BJ (cell line): ENCODE measurements at regions not wholly inside any gene's neighbourhood (a gene's known extent, or its start where the extent isn't known, plus 50 kb on each side); places are given as distances from the start of the nearest gene placed in this dataset.

Source experiments
- CTCF ChIA-PET: fragments of 350-600 bp; formaldehyde crosslinking; extraction: SDS; loops from one replicate; lab custom pipeline; 2021; ENCODE audit warnings: antibody characterized with exemption, inconsistent platforms; lab: Yijun Ruan, JAX
- POLR2A ChIA-PET: fragments of 300-600 bp; sonication (Branson Sonifier 250); formaldehyde crosslinking; extraction: SDS; loops from one replicate; lab custom pipeline; 2021; ENCODE audit warnings: antibody characterized with exemption; lab: Charles Lee
- DNase-seq: peaks from one replicate; pipeline ENCODE4 v3.0.0-alpha.2; 2011; ENCODE audit warnings: low read depth
- H3K27me3 ChIP-seq: 2 replicates; pipeline ENCODE4 v1.6.0; 2011; ENCODE audit warnings: low read length; ENCODE audit not compliant: control insufficient read depth, insufficient read depth
- H3K36me3 ChIP-seq: 2 replicates; pipeline ENCODE4 v1.5.1; 2011; ENCODE audit warnings: low read length; ENCODE audit not compliant: control insufficient read depth, insufficient read depth
- H3K4me3 ChIP-seq: 2 replicates; pipeline ENCODE4 v1.5.1; 2011; ENCODE audit warnings: low read depth, mild to moderate bottlenecking, control low read depth, low read length
- CTCF ChIP-seq: IDR thresholded peaks from 2 replicates; pipeline ENCODE4 v1.5.1; 2011; ENCODE audit warnings: low read depth, mild to moderate bottlenecking, control low read depth, inconsistent platforms, low read length, moderate library complexity; ENCODE audit not compliant: insufficient read depth

GRCh38 chr10:129294944-129295343 is 172.1 kb upstream of the MGMT start:
- H3K27me3 ChIP-seq, result no peaks in the 10 kb centered on the region
- no peak for TF ChIP-seq CTCF
- POLR2A ChIA-PET, result no interaction called here
- H3K4me3 ChIP-seq, result no peak overlapping the region
- CTCF ChIA-PET, result no interaction called here
- H3K36me3 ChIP-seq, result no peaks in the 10 kb centered on the region
- no peak for DNase-seq

- Histone ChIP-seq H3K27me3 (no peaks in the 10 kb centered on the region), H3K4me3 (no peak overlapping the region), H3K36me3 (no peaks in the 10 kb centered on the region)
- TF ChIP-seq CTCF, result no peak
- ChIA-PET POLR2A (no interaction called here), CTCF (interaction anchor here (0.7 kb wide), 1 partner anchor 1098 kb away, joined by 3 read pairs; no protein-coding TSS in a partner anchor)
- no peak for DNase-seq
These were observed 162.0 kb upstream of the MGMT start for GRCh38 chr10:129305046-129305445.

GRCh38 chr10:129307141-129307540 is 159.9 kb upstream of the MGMT start:
- CTCF ChIA-PET, result no interaction called here
- Histone ChIP-seq H3K4me3 (no peak overlapping the region), H3K36me3 (no peaks in the 10 kb centered on the region), H3K27me3 (no peaks in the 10 kb centered on the region)
- no peak for TF ChIP-seq CTCF
- POLR2A ChIA-PET, result no interaction called here
- no peak for DNase-seq

- TF ChIP-seq CTCF, result no peak
- CTCF ChIA-PET, result no interaction called here
- DNase-seq, result no peak
- no peaks in the 10 kb centered on the region for H3K36me3 ChIP-seq
- POLR2A ChIA-PET, result no interaction called here
- no peaks in the 10 kb centered on the region for H3K27me3 ChIP-seq
- no peak overlapping the region for H3K4me3 ChIP-seq
These were observed 158.0 kb upstream of the MGMT start for GRCh38 chr10:129308953-129309564.

- ChIA-PET CTCF (no interaction called here), POLR2A (no interaction called here)
- TF ChIP-seq CTCF, result no peak
These were observed 157.5 kb upstream of the MGMT start for GRCh38 chr10:129309565-129309964.

More at GRCh38 chr10:129309565-129309964, 157.5 kb upstream of the MGMT start:
- H3K4me3 ChIP-seq, result no peak overlapping the region
- no peaks in the 10 kb centered on the region for H3K27me3 ChIP-seq
- DNase-seq, result no peak
- no peaks in the 10 kb centered on the region for H3K36me3 ChIP-seq
